ENCODE measurements at regions not wholly inside any gene's neighbourhood (a gene's known extent, or its start where the extent isn't known, plus 50 kb on each side); places are given as distances from the start of the nearest gene placed in this dataset.
"Not testable (repeated sequence)": the region's sequence is repeated elsewhere in the genome, so short reads cannot be mapped to it uniquely, and the experiment has no call there.

DNA sequence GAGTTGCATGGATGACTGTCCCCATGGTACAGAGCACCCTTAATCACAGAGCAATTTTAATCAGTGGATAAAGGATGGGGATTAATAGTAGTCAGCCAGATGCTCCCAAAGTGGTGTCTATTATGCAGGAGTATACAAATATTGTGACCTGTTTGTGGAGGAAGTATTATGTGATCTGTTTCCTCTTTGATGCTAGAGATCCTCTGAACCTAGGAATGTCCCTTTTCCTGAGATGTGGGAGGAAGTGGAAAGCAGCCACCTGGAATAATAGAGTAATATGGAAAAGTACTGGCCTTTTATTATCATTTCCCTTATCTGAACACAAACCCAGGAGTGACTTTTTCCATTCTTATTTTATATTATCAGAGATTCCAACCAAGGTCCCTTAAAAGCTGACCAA, 94.2 kb upstream of the EFEMP1 start:
- in situ Hi-C loops (cut with MboI; ENCODE audit: low sequenced_read_pairs), result loop anchor here (25.0 kb wide), 1 partner anchor 305 kb away; no protein-coding TSS in a partner anchor

DNA sequence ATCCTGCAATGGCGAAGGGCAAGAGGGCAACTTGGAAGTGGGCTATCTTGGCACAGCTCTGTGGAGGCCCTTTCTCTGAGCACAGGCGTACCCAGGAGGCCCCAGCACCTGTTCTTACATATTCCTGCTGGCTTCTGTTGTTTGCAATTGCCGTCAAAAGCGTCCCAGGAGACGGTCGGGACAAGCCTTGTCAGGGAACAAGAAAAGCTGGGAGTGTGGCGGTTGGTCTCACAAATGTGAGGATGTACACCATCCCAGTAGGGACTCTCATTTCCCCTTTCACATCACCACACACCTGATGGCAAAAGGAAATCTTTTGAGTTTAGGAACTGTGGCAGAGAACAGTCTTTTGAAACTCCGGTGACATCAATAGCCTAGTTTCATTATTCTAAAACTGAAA, 94.7 kb upstream of the EFEMP1 start:
- in situ Hi-C loops (cut with MboI; ENCODE audit: low sequenced_read_pairs), result loop anchor here (25.0 kb wide), 1 partner anchor 306 kb away; no protein-coding TSS in a partner anchor

DNA sequence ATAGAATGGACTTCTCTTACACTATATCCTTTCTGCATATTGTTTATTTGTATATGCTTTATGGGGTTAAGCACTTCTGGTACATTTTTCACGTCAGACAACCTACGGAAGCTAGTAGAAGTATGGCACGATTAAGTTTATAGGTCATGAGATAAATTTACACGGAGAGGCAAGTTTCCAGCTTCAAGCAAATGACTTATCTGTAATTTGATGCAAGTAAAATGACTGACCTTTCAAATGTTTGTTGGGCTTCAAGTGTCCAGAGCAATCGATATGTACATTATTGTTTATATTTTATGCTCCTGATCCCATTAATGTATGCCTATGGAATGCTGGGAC, 97.5 kb upstream of the EFEMP1 start:
- in situ Hi-C loops (cut with MboI; ENCODE audit: low sequenced_read_pairs), result loop anchor here (25.0 kb wide), 1 partner anchor 309 kb away; no protein-coding TSS in a partner anchor

DNA sequence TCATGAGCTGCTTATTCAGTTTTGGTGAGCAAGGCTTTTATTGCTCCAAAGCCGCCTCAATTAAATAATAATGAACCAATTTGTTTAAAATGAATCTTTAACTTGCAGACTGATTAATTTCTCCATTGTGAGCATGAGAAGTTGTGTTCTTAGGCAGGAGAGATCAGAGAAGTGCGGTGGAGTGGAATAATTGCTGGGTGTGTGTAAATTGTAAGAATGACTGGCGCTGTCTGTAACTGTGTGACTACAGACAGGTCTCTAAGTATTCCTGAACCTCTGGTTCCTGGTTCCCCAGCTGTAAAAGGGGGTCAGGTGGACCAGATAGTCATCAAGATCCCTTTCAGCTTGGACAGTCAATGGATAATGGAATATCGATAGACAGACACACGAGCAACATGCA, 98.0 kb upstream of the EFEMP1 start:
- in situ Hi-C loops (cut with MboI; ENCODE audit: low sequenced_read_pairs), result loop anchor here (25.0 kb wide), 1 partner anchor 309 kb away; no protein-coding TSS in a partner anchor

DNA sequence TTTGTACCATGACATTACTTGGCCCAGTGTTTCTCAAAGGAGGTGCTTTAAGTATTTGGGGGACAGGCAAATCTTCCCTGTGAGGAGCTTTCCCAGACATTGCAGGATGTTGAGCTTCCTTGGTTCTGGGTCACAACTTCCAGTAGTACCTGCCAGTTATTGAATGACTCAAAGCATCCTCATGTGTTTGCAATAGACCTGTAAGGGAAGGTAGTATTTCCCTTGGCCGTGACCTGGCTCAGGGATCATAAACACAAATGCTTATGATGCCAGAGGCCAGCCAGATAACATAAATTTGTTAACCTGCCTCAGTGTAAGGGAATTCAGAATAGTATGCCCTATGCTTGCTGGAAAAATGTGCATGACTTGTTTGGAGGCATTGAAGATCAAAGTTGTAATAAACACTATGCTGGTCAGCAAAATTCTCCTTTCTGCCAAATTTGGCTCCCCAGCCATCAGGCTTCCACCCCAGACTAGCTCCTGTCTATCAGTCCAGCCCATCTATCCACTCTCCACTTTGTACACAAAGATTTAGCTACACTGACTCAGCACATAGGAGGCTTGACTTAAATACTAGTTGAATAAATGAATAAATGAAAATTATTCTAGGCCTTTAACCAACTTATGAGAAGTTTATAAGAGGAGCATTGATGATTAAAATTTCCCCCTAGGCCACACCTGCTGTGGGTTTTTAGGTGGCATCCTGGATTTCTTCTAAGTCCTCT, 102.0 kb upstream of the EFEMP1 start:
- in situ Hi-C loops (cut with MboI; ENCODE audit: low sequenced_read_pairs), result no loop called here

DNA sequence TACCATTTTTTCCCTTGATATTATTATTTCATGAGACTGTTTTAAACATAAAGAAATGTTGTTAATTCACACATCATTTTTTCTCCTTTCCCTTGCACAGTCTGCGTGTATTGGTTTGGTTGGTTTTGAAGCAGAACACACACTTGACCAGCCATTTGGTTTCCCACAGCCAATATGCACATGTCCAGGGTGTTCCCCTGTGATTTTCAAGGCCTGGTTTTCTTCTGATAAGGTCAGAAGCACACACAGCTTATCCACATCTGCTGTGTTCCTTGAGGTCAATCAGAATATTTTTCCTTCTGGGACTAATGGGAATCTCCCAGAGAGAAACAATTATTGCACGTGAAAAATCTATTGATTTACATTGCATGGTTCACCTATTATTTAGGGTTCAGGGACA, 103.2 kb upstream of the EFEMP1 start:
- in situ Hi-C loops (cut with MboI; ENCODE audit: low sequenced_read_pairs), result no loop called here

DNA sequence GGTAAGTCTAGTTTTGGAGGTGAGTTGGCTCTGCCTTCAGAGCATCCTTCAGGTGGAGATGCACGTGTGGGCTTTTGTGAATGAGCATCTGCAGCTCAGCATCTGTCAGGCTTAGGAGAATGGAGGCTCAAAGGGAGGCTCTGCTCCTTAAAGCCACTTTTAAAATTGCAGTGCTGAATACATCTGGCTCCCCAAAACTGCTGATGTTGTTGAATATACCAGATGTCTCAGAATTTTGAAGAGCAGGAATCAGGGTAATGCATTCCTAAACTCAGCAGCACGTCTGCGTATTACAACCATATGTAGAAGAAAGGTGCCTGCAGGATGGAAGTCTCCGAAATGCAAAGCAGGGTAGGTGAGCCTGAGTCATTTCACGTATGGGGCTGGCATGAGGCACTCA, 106.5 kb upstream of the EFEMP1 start:
- in situ Hi-C loops (cut with MboI; ENCODE audit: low sequenced_read_pairs), result no loop called here

DNA sequence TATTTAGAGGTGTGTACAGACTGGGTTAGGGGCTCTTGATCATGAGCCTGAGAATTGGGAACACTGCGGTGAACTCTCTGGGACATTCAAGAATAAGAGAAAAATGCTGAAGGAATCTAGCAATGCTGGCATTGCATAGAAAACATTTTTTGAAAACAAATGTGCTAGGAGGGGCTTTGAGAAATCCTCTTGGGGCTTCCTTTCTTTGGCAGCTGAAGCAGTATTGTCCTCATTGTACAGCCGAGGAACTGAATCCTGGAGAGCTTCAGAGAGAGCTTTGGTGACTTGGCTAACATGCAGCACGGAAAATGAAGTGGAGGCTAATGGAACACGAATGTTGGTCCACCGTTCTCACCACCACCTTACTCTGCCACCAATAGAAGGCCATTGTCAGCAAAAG, 107.3 kb upstream of the EFEMP1 start:
- in situ Hi-C loops (cut with MboI; ENCODE audit: low sequenced_read_pairs), result no loop called here

DNA sequence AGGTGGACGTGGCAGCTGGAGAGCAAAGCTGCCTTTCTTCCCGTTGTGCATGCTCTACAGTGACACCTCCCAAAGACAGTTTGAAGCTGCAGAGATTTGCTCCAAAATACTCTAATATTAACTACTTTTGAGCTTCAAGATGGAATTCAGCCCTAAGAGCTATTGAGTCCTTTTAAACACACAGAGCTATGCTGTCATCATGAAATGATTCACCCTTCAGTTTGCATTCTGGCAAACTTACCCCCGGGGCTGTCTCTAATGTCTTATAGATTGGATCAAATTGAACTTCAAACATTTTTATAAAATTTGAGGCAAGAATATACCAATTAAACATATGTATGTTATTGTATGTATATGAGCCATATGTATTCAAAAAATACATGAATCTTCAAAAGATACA, 110.7 kb upstream of the EFEMP1 start:
- in situ Hi-C loops (cut with MboI; ENCODE audit: low sequenced_read_pairs), result no loop called here

DNA sequence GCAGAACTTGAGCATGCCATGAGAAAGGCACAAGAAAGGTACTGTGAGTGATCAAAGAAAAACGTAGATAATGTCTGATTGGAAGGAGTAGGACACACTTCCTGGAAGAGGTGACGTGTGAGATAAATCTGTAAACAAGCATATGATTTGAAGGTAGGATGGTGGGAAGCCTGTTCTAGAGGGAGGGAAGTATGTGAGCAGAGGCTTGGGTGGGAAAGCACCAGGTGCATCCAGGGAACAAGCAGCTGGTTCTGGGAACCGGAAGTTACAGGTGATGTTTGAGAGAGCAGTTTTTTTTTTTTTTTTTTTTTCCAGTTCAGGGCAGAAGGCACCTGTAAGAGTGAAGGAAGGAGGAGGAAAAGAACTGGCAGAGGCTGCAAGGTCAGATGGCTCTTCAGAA, 116.6 kb upstream of the EFEMP1 start:
- in situ Hi-C loops (cut with MboI; ENCODE audit: low sequenced_read_pairs), result no loop called here

DNA sequence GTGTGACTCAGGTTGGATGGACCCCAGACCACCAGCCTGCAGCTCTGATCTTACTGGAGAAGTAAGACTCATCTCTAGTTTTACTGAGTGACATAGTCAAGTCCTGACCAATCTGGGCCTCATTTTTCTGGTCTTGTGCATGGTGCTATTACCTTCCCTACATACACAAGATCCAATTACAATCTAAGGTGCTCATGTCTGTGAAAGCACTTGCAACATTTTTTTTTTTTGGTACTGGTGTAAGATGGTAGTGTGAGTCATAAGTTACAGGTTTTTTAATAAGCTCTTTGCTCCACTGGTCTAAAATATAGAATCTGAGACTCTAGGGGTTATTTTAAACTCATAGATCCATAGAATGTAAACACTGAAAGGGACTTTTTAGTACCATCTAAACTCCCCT, 117.3 kb upstream of the EFEMP1 start:
- in situ Hi-C loops (cut with MboI; ENCODE audit: low sequenced_read_pairs), result no loop called here

DNA sequence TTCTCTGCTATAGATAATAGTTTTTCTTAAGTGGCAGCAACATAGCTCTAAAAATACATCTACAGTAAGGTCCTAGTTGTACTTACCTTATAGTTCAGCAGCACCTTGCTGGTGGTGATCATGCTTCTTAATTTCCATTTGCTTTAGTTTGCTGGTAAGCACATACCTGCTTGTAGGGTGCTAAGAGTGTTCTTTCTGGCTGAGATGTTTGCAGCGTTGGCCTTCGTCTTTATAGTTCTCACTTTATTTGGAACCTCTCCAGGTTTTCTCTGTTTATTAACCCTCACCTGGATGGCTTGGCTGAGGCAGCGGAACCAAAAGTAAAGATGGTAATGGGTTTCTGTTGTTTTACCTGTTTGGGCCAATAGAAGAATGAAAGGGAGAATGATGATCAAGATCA, 123.6 kb upstream of the EFEMP1 start:
- in situ Hi-C loops (cut with MboI; ENCODE audit: low sequenced_read_pairs), result no loop called here

DNA sequence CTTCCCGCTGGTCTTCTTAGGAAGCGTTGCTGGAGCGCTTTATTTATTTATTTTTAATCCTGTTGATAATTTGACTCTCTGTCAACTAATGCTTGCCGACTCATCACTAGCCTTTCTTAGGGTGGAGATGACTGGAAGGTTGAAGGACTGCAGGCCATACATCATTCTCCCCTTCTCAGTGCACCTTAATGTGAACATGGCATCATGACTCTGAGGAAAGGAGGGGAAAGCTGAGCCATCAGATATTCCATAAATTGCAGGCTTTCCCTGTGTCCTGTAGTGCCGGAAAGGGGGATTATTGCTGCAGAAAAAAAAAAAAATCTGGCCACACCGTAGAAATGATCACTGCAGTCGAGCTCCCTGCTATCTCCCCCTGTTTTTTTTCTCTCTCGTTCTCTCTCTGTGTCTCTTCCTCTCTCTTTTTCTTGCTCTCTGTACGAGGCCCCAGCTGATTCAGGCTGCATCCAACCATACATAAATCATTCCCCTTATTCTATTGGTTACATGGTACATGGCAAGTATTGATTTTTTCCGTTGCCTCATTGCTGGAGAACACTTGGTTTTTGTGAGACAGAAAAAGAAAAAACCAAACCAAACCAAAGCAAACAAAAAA, 125.8 kb upstream of the EFEMP1 start:
- in situ Hi-C loops (cut with MboI; ENCODE audit: low sequenced_read_pairs), result no loop called here

DNA sequence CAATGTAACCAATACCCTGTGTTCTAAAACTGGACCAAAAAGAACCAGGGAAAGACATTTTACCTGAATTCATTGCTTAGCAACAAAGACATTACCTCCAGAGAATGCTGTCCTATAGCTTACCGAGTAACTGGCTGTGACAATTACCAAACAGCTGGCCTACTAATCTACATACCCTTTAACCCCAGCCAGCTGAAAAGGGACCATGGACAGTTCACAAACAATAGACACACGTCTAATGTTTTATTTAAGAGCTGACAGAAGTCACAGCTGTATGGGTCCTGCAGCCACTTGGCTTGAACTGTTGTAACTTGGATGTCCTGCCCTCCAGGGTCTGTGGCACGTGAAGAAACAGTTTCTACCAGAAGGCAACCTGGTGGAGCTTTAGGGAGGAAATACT, 130.1 kb upstream of the EFEMP1 start:
- in situ Hi-C loops (cut with MboI; ENCODE audit: low sequenced_read_pairs), result no loop called here

DNA sequence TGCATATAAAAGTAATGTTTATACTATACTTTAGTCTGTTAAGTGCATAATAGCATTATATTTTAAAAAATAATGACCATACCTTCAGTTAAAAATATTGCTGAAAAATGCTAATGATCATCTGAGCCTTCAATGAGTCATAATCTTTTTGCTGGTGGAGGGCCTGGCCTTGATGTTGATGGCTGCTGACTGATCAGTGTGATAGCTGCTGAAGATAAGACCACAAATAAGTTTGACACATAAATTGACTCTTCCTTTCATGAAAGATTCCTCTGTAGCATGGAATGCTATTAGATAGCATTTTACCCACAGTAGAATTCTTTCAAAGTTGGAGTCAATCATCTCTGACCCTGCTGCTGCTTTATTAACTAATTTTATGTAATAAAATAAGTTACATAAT, 128.4 kb upstream of the CCDC85A start:
- in situ Hi-C loops (cut with MboI; ENCODE audit: low sequenced_read_pairs), result no loop called here

DNA sequence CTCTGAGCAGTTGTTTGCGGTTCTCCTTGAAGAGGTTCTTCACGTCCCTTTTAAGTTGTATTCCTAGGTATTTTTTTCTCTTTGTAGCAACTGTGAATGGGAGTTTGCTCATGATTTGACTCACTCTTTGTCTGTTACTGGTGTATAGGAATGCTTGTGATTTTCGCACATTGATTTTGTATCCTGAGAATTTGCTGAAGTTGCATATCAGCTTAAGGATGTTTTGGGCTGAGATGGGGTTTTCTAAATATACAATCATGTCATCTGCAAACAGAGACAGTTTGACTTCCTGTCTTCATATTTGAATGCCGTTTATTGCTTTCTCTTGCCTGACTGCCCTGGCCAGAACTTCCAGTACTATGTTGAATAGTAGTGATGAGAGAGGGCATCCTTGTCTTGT, 122.5 kb upstream of the CCDC85A start:
- in situ Hi-C loops (cut with MboI; ENCODE audit: low sequenced_read_pairs), result not testable (repeated sequence)

DNA sequence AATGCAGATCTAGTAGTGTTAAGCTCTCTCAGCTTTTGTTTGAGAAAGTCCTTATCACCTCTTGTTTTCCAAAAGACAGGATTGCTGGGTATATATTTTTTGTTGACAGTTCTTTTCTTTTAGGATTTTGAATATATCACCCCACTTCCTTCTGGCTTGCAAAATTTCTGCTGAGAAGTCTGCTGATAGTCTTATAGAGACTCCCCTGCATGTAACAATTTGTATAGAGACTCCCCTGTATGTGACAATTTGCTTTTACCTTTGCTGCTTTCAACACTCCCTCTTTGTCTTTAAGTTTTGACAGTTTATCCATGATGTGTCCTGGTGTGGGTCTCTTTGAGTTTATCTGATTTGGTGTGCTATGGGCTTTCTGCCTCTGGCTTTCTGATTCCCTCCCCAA, 115.0 kb upstream of the CCDC85A start:
- in situ Hi-C loops (cut with MboI; ENCODE audit: low sequenced_read_pairs), result no loop called here

DNA sequence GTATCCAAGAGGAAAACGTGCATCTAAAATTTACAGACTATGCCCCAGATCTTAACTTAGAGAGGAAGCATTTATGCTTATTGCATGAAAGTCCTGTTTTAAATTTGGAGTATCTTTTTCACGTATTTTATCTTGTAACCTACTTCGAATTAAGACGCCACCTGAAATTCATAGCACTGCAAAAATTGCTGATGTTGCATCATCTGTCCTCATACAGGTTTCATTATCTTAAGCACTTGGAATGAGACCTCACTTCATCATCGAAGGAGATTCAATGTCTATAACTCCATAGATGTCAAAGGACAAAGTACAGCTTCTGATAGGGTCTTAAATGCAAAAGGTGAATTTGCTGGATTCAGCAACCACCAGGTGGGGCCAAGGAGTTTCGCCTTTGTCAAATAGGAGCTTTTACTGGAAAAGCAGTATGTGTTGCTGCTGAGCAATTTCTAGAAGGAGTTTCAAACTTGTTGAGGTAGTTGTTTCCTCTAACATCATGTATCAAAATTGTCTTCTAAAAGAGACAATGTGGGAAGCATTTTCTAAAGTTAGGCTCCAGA, 106.4 kb upstream of the CCDC85A start:
- in situ Hi-C loops (cut with MboI; ENCODE audit: low sequenced_read_pairs), result no loop called here

DNA sequence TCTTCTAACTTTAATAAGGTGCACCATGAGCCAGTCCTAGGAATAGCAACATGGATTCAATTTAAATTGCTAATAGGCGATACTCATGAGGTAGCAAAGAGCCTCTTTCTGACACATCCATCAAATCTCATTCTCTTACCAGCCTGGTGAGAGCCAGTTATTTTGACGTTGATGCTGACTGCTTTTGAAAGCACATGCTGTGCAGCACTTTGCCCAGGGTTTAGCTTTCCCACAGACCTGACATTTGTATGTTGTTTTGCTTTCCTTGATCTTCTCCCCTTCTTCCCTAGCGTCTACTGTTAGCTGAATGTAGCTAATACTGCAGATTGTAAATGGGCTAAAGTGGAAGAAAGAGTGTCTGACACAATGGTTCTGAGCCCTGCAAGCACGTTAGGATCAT, 101.1 kb upstream of the CCDC85A start:
- in situ Hi-C loops (cut with MboI; ENCODE audit: low sequenced_read_pairs), result no loop called here

DNA sequence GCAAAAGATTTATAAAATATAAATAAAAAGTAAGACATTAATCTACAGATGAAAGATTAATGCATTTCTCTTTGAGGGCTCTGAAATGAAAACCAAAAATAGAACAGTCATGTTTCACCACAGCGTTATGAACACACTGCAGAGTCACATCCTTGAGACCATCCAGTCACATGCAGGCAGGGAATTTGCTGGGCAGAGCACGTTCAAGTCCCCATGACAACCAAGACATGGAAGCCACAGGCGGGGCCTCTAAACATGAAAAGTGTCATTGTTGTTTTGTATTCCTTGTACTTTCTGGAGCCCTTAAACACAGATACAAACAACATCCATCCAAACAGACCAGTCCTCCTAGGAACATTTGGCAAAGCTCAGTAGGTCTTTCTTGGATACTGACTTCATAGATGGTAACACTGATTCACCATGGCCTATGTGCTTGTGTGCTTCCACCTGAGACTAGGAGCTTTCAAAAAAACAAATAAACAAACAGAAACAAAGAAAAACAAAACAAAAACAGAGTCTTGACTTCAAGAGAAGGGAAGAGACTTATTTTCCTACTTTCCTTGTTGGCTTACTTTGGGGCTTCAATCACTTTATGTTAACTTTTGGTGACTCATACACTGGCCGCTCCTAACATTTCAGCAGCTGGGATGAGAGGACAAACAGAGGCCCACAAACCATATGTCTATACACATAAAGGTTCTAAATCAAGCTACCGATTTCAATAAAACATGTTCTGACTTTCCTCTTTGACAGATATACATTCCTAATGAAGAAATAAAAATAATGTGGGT, 99.5 kb upstream of the CCDC85A start:
- in situ Hi-C loops (cut with MboI; ENCODE audit: low sequenced_read_pairs), result no loop called here

DNA sequence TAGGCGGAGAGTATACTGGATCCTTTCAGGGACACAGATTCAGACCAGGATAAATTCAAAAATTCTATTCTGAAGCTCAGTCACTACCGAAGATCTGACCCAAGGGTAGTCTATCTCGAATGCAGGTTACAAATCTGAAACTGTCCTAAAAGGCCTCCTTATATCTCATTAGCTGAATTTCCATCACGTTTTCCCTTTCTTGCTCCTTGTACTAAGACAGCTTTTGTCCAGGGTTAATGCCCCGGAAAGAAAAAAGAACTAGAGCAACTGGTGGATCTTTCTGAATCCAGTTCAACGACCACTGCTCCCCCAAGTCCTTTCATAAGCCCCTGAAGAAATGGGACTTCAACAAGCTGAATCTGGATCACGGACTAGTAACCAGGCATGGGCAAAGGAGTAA, 97.5 kb upstream of the CCDC85A start:
- in situ Hi-C loops (cut with MboI; ENCODE audit: low sequenced_read_pairs), result no loop called here

DNA sequence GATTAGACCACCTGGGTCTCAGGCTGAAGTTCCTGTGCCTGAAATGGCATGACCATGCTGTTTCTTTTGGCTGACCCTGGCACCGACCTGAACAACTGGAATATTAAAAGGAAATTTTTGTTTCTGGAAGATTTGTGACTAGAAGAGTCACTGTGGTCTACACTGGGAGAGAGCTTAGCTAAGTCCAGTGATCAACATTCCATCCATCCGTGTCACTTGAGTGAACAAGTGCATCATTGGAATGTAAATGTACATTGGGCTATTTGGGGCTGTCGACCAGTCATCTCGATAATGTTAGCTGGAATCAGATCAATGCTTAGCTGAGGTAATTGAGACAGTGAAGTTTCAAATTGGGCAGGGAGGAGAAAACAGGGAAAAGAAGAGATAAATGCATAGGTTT, 95.4 kb upstream of the CCDC85A start:
- in situ Hi-C loops (cut with MboI; ENCODE audit: low sequenced_read_pairs), result no loop called here

Data from HL-60/S4 (cell line).